ENCODE measurements at regions not wholly inside any gene's neighbourhood (a gene's known extent, or its start where the extent isn't known, plus 50 kb on each side); places are given as distances from the start of the nearest gene placed in this dataset.
"Not testable (repeated sequence)": the region's sequence is repeated elsewhere in the genome, so short reads cannot be mapped to it uniquely, and the experiment has no call there.

DNA sequence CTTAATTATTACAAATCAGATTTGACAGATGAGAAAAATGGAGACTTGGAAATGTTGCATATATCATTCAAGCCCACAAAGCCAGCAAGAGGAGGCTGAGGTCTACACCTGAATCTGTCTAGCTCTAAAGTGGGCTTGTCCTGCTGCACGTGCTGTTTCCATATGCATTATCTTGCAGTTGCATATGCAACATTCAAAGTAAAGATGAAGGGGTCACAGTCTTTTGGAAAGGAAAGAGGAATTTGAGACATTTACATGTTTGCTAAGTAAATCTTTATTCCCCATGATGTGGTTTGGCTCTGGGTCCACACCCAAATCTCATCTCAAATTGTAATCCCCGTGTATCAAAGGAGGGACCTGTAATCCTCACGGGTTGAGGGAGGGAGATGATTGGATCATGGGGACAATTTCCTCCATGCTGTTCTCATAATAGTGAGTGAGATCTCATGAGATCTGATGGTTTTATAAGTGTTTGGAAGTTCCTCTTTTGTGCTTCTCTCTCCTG lies 98.3 kb downstream of the BACH1 start:
- no peak for DNase-seq

DNA sequence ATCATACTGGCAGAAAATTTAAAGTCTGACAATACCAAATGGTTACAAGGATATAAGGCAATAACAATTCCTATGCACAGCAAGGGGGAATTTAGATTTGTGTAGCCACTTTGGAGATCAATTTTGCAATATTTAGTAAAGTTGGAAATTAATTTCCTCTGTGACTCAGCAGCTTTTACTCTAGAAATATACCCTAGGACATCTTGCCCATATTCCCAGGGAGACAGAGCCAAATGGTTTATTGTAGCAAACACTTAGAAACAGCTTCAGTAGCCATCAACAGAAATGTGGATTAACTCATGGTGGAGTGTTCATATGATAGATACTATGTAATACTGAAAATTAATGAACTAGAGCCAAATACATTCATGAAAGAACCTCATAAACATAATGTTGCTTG lies 104.6 kb downstream of the BACH1 start:
- no peak for DNase-seq

DNA sequence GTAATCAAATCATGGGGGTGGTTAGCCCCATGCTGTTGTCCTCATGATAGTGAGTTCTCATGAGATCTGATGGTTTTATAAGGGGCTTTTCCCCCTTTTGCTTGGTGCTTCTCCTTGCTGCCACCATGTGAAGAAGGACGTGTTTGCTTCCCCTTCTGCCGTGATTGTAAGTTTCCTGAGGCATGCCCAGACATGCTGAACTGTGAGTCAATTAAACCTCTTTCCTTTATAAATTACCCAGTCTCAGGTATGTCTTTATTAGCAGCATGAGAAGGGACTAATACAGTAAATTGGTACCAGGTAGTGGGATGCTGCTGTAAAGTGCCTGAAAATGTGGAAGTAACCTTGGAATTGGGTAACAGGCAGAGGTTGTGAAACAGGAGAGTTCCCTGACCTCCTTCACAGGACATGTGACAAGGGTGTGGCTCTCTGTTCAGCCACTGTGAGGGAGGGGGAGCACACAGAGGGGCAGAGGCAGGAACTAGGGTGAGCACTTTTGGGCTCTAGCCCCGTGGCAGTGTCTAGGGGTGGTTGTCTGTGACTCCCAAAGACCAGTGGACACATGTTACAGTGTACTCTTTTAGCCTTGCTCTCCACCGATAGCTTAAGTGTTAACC lies 105.3 kb downstream of the BACH1 start:
- no peak for DNase-seq

DNA sequence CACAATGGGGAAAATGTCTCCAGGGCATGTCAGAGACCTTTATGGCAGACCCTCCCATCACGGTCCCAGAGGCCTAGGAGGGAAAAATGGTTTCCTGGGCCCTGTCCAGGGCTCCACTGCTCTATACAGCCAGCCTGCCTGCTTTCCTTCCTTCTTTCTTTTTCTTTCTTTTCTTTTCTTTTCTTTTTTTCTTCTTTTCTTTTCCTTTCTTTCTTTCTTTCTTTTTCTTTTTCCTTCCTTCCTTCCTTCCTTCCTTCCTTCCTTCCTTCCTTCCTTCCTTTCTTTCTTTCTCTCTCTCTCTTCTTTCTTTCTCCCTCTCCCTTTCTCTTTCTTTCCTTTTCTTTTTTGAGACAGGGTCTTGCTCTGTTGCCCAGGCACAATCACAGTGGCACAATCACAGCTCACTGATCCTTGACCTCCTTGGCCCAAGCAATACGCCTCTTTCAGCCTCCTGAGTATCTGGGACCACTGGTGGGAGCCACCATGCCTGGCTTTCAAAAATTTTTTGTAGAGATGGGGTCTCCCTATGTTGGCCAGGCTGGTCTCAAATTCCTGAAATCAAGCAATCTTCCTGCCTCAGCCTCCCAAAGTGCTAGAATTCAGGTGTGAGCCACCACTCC lies 106.9 kb downstream of the BACH1 start:
- no peak for DNase-seq

DNA sequence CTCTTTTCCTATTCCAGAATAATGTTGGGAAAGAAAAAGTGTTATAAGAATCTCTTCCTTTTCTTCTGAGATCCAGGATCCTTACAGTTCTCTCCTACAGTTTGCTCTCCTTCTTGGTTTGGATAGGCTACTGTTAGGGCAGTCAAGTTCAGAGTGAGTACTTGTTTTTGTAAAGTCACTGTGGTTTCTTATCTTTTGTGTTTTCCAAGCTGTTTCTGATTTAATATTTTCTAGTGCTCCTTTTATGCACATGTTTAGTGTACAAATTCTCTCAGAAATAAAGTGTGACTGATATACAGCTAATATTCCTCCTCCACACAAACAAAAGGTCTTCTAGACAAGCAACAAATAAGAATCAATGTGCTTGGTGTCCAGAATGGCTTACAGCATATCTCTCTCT lies 107.7 kb downstream of the BACH1 start:
- no peak for DNase-seq

DNA sequence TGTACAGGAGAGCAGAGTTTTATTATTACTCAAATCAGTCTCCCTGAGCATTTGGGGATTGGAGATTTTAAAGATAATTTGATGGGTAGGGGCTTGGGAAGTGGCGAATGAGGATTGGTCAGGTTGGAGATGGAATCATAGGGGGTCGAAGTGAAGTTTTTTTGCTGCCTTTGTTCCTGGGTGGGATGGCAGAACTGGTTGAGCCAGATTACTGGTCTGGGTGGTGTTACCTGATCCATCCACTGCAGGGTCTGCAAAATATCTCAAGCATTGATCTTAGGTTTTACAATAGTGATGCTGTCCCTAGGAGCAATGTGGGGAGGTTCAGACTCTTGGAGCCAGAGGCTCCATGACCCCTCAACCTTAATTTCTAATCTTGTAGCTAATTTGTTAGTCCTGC lies 108.8 kb downstream of the BACH1 start:
- DNase-seq: no peak

DNA sequence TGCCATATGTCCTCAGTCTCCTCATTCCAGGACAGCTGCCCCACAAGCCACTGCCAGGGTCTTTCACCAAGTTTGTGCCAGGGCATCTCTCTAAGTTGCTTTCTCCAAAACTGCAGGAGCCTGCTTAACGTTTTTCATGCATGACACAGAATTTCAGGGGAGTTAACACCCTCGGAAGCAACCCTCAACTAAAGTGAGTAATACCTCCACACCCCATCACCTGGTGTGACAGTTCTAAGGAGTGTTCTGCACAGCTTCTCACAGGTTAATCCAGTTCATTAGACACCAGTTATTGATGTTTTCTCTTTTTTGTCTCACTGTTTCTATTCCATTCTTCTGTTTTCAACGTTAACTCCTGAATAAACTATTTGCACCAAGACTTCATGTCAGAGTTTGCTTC lies 115.0 kb downstream of the BACH1 start:
- DNase-seq: no peak

DNA sequence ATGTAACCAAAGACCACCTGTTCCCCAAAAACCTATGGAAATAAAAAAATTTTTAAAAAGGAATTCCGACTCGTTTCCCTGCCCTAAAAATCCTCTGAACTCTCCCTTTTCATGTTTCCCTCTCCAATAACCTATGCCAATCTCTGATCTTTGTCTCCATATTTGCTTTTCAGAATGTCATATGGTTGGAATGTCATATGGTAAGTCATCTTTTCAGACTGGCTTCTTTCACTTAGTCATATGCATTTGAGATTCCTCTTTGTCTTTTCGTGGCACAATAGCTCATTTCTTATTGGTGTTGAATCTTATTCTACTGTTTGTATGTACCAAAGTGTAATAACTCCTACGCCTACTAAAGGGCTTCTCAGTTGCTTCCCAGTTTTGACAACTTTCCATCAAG lies 117.5 kb downstream of the BACH1 start:
- no peak for DNase-seq

DNA sequence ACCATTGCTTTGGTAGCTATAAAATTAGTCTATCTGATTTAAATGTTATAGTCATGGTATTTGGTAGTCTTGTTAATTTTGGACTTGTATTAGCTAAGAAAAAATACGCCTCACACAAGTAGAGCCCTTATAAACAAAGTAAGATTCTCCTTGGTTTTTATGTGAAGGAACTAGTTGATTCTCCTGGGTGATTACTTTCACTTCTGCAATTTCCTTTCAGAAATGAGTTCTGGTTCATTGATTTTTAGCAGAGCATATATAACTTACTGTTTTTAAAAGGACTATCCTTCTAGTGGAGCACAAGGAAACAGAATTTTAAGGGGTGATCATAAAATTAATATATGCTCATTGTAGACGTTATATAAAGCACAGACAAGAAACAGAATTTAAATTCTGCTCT lies 120.1 kb downstream of the BACH1 start:
- DNase-seq: no peak

DNA sequence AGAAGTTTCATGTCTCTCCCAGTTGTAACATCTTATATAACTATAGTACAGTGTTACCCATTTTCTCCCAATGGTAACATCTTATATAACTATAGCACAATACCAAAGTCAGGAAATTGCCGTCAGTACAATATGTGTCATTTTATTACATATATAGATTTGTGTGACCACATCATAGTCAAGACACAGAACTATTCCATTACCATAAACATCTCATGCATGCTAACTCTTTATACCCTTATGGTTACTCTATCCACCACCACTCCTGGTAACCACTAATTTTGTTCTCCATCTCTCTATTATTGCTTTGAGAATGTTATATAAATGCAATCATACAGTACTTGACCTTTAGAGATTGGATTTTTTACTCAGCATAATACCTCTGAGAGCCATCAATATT lies 120.7 kb downstream of the BACH1 start:
- DNase-seq: no peak

DNA sequence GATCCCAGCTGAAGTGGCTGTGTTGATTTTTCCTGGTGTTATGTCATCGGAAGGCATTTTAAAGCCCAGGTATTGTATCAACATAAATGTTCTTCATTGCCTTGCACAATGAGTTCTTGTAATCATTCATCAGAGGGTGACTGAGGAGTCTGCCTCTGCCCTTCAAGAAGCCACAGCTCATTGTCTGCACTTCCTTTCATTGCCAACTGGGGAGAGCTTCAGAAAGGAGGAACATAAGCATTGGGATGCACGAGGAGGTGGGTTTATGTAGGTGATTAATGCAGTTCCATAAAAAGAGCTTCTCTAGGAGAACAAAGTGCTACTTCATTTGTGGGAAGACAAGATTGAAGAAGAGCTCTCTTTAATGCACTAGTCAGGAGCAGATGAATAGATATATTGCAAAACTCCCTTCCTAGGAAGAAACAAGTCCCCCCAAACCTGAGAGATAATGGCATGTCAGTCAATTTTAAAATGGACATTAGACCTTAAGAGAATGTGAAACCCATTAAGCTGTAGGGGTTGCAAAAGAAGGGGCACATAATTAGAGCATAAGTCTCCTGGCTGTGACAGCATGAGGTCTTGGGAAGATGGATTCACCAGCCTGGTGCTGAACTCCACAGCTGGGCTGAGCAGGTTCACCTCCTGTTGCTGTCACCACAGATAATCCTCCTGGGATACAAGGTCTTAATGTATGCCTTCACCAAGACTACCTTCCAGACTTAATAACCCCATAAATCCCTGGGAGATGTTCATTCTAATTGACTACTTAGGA lies 124.6 kb downstream of the BACH1 start:
- no peak for DNase-seq

DNA sequence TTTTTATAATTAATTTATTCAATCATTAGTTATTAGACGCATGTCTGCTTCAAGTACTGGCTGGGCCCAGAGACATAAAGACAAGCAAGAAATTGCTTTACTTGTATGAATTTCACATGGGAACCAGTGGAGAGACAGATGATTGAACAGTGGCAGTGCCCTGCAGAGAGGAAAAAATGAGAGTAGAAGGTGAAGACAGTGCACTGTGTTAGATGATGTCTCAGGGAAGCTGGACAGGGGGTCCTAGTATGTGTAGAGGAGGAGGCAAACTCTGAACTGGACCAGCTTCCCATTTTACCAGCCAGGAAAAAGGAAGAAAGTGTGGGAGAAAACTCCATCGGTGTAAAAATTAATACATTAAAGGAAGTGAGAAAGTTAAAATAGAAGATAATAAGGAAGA lies 126.0 kb downstream of the BACH1 start:
- DNase-seq: no peak

DNA sequence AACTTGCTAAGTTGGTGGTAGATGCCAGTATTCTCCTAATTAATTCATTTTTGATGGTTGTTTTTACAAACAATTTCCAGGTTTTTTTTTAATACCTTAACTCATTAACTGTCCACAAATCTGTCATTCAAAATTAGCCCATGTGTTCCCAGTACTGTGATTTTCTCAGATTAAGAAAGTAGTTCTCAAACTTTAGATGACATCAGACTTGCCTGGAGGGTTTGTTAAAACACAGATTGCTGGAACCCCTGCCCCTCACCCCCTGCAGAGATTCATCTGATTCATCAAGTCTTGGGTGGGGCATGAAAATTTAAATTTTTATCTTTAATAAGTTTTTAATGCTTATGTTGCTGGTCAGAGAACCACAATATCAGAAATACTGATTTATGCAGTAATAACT lies 130.5 kb downstream of the BACH1 start:
- DNase-seq: no peak

DNA sequence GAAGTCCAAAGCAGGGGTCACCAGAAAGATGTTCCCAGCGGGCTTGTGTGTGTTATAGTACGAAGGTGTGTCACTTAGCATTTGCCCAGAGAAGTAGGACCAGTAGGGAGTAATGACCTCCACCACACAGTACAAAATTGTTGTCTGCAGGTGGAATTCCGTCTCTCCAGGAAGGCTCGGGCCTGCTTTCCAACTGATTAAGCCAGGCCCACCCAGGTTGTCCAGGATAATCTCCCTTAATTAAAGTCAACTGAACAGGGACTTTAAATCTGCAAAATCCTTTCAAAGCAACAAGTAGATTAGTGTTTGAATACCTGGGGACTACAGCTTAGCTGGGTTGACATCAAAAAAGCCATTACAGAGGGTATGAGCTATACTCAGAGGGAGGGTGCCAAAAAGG lies 131.3 kb downstream of the BACH1 start:
- no peak for DNase-seq

DNA sequence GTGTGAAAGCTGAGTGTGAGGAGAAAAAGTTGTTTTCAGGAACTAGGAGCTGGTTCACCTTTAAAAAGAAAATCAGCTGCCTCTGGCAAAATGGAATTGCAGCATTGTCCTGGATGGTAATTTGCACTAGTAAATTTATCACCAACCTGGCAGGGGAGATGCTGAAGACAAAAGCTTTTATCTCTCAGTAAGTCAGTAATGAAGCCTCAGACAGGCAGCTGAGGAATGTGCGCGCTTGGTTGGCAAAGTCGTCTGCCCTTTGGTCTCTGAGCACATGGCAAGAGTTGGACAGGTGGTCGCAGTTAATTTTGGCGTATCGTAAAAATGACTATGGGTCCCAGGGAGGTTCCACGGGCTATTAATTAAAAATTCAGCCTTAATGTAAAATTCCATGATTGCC lies 131.9 kb downstream of the BACH1 start:
- DNase-seq: peak; percentile 29

DNA sequence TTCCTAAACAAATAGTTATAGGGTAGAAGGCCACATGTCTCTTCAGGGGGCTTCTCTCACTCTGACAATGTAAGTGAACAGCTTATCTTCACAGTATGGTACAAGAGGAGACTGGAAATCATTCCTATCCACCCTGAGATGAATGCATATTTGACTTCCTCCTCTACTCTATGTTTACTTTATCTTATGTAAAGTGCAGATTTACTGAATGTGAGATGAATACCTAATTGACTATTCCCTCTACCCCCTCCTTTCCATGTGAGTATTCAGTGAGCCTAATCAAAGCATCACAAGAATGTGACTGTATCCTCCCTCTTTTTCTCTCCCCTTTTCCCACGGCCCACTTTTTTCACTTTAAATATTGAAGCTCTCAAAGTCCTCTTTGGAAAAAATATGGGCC lies 132.5 kb downstream of the BACH1 start:
- DNase-seq: no peak

DNA sequence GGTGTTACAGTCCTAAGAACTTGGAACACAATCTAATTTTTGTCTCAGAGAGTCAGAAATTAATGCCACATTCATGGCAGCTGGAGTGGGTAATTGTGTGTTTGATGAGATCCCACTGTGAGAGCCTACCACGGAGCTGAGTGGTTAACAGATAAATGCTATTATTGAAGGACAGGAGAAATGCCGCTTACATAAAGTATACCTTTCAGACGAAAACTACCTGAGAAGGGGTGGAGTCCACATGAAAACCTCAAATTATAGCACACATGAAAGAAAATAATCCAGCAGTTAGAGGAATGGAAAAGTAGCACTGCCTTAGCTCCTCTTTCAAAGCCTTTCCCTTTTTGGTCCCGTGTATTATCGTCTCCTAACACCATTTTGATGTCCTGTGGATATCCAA lies 133.0 kb downstream of the BACH1 start:
- no peak for DNase-seq

DNA sequence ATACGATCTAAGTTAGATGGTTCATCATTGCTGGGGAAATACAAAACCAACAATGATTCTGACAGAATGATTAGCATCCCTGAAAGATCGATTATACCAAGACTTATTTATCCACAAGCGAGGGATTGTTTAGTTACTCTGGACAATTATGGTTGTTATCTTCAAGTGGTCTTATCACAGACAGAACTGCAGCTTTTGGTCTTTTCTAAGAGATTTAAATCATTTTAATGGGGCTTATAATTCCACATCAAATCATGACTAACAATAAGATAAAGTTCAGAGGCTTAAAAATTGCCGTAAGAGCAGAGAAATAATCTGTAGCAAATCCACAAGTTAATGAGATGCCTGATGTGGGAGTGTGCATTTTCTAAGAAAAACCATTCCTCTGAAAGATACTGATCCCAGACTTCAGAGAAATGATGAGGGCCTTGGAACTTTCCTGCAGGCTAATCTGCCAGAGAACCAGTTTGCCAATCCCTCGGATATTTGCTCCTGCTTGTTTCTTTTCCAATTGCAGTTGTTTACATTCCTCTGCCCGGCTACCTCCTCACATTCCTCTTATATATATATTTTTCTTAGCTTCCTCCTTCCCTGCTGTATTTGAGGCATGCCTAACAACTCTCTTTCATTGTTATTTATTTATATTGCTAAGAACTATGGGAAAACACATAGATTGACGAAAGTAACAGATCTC lies 134.8 kb downstream of the BACH1 start:
- DNase-seq: no peak

DNA sequence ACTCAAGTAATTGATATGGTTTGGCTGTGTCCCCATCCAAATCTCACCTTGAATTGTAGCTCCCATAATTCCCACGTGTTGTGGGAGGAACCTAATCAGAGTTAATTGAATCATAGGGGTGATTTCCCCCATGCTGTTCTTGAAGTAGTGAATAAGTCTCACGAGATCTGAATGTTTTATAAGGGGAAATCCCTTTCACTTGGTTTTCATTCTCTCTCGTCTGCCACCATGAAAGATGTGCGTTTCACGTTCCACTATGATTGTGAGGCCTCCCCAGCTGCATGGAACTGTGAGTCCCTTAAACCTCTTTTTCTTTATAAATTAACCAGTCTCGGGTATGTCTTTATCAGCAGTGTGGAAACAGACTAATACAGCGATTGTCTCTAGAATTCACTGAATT lies 135.4 kb downstream of the BACH1 start:
- DNase-seq: no peak

DNA sequence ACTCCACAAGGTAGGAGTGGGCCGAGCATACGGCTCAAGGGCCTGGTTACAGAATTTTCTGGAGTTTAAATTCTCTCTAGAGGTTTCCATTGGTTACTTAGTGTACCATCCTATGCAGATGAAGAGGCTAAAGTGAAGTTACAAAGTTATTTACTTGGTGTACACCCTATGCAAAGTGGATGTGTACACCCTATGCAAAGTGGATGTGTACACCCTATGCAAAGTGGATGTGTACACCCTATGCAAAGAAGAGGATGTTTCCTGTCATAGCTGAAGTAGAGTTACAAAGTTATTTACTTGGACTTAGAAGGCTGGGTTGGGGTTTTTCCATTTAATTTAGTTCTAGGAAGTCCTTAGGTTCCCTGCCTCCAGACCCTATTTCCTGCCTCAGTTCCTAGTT lies 136.3 kb downstream of the BACH1 start:
- DNase-seq: not testable (repeated sequence)

DNA sequence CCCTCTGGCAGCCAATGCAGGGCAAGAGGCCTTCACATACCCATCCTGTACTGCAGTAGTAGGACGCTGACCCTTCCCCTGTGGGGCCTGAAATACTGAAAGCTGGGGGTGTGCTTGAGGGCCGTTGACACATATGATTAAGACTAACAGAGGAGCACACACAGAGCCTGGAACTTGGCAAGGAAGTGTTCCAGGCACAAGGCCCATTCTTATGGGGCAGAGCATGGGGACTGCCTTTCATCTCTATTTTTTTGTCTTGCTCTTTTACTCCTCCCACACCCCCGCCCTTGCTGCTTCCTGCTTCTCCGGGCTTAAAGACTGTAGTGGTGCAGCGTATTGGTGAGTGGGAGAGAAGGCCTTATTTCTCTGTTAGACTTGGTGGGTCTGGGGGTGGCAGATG lies 137.4 kb downstream of the BACH1 start:
- DNase-seq: no peak

DNA sequence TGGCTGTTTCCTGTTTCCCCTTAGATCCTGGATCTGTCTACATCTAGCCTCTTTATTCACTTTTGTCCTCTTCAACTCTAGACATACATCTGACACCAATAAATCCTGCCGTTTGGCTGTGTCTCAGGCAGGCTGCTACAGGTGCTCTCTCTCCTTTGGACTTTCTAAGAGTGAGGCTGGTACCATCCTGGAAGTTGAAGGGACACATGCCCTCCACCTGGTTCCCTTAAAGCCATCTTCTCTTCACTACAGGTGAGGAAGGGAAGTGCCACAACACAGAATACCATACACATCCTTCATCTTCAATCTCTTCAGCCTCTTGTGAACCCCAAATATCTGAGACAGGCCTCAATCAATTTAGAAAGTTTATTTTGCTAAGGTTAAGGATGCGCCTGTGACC lies 137.9 kb downstream of the BACH1 start:
- no peak for DNase-seq

DNA sequence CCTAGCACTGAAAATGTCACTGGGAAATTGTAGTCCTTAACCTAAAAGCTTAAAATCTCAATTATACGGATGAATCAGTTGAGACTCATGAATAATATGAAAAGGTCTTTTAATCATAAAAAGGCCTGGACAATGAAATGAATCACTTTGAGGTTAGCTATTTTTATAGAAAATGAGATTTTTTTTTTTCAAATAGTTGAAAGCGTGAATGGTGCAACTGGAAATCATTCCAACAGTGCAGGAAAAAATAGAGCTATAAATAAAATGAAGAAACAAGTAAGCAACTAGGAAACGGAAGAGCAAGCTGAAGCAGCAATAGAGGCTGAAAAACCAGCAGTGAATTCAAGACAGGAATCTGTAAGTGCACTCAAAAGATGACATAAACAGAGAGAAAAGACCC lies 142.9 kb downstream of the BACH1 start:
- no peak for DNase-seq
